ENCODE measurements at regions not wholly inside any gene's neighbourhood (a gene's known extent, or its start where the extent isn't known, plus 50 kb on each side); places are given as distances from the start of the nearest gene placed in this dataset.

DNA sequence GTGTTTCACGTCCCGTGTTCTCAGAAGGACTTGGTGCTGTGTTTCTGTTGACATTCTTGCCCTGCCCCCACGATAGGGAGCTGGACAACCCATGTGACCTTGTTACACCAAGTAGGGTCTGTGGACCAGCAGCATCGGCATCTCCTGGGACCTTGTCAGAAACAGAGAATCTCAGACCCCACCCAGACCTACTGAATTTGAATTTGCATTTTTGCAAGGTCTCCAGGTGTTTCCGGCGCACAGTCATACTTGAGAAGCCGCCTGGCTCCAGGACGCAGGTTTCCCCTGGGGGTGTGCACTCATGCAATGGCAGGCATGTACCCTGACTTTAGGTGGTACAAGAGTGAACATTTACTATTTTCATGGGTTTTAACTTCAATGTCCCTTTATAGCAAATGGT is 117.9 kb downstream of the TLE3 start:
- Mint-ChIP-seq H3K4me1 (peaks cover 0 to 4% of the 10 kb centered on the region in 2 donors), H3K27me3 (ENCODE audit: low read depth in 2 of 2) (peaks cover 45 to 64% of the 10 kb centered on the region in 2 donors), H3K36me3 (no peaks in the 10 kb centered on the region), H3K27ac (no peak overlapping the region), H3K9me3 (no peaks in the 10 kb centered on the region), H3K4me3 (no peak overlapping the region)
- H3K27me3 ChIP-seq (ENCODE audit: control insufficient read depth, insufficient read depth, low read length) = peaks cover 2% of the 10 kb centered on the region
- no peak overlapping the region for H3K4me3 ChIP-seq (ENCODE audit: low read length)
- H3K27ac ChIP-seq (ENCODE audit: low read length) = peak overlapping the region; percentile 43
- no peaks in the 10 kb centered on the region for H3K9me3 ChIP-seq (ENCODE audit: control insufficient read depth, insufficient read depth, low read length)
- H3K4me1 ChIP-seq (ENCODE audit: control insufficient read depth, insufficient read depth, low read length) = no peaks in the 10 kb centered on the region
- DNase-seq (no peak), ATAC-seq (no peak)
- 82% methylated on average over 8 of the region's 8 CpGs for WGBS (ENCODE audit: insufficient coverage)
- intact Hi-C loops (cut with micrococcal nuclease) = no loop called here
- H3K36me3 ChIP-seq (ENCODE audit: control insufficient read depth, insufficient read depth, low read length) = no peaks in the 10 kb centered on the region
- TF ChIP-seq, protein P1, sequence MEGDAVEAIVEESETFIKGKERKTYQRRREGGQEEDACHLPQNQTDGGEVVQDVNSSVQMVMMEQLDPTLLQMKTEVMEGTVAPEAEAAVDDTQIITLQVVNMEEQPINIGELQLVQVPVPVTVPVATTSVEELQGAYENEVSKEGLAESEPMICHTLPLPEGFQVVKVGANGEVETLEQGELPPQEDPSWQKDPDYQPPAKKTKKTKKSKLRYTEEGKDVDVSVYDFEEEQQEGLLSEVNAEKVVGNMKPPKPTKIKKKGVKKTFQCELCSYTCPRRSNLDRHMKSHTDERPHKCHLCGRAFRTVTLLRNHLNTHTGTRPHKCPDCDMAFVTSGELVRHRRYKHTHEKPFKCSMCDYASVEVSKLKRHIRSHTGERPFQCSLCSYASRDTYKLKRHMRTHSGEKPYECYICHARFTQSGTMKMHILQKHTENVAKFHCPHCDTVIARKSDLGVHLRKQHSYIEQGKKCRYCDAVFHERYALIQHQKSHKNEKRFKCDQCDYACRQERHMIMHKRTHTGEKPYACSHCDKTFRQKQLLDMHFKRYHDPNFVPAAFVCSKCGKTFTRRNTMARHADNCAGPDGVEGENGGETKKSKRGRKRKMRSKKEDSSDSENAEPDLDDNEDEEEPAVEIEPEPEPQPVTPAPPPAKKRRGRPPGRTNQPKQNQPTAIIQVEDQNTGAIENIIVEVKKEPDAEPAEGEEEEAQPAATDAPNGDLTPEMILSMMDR (IDR thresholded peaks at IDR 0.05) = no peak

DNA sequence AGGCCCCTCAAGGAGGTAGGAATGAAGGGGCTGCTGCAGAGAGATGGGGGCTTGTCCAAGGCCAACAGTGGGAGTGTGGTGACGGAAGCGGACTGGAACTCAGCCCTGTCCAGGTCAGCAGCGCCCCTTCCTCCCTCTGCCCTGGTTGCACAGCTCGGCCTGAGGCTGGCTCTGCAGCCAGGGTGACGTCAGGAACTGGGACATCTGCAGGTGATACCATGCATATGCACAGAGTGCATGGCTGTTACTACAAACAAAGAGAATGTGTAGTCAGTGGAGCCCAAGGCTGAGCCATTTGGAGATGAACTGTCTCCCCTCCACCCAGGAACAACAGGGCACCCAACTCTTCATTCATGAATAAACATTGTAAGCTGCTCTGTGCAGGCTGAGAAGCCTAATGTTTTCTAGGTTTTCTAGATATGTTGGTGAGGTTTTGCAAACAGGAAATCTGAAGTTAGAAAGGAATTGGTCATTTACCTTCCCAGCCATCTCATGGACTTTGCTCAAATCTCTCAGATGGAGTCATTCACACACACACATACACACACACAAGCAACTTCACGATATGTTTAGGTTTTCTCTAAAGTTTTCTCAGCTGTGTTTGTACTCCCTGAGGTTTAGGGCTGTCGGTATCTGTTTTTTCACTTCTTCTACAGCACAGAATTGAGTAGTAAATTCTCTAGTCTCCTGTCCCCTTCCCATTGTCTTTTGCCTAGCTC is 117.2 kb downstream of the TLE3 start:
- no peak overlapping the region for H3K4me3 Mint-ChIP-seq
- no peaks in the 10 kb centered on the region for H3K36me3 Mint-ChIP-seq
- H3K9me3 Mint-ChIP-seq = no peaks in the 10 kb centered on the region
- WGBS (ENCODE audit: insufficient coverage) = 81% methylated on average over 7 of the region's 7 CpGs
- peaks cover 43 to 58% of the 10 kb centered on the region in 2 donors for H3K27me3 Mint-ChIP-seq (ENCODE audit: low read depth in 2 of 2)
- H3K36me3 ChIP-seq (ENCODE audit: control insufficient read depth, insufficient read depth, low read length) = no peaks in the 10 kb centered on the region
- DNase-seq = no peak
- no peaks in the 10 kb centered on the region for H3K9me3 ChIP-seq (ENCODE audit: control insufficient read depth, insufficient read depth, low read length)
- no peak for ATAC-seq
- H3K27ac Mint-ChIP-seq = no peak overlapping the region
- peaks cover 0 to 4% of the 10 kb centered on the region in 2 donors for H3K4me1 Mint-ChIP-seq
- H3K27ac ChIP-seq (ENCODE audit: low read length) = peak overlapping the region; percentile 4
- TF ChIP-seq, protein P1 (IDR thresholded peaks at IDR 0.05) = no peak
- H3K4me1 ChIP-seq (ENCODE audit: control insufficient read depth, insufficient read depth, low read length) = no peaks in the 10 kb centered on the region
- intact Hi-C loops (cut with micrococcal nuclease) = no loop called here
- no peak overlapping the region for H3K4me3 ChIP-seq (ENCODE audit: low read length)
- no peaks in the 10 kb centered on the region for H3K27me3 ChIP-seq (ENCODE audit: control insufficient read depth, insufficient read depth, low read length)

DNA sequence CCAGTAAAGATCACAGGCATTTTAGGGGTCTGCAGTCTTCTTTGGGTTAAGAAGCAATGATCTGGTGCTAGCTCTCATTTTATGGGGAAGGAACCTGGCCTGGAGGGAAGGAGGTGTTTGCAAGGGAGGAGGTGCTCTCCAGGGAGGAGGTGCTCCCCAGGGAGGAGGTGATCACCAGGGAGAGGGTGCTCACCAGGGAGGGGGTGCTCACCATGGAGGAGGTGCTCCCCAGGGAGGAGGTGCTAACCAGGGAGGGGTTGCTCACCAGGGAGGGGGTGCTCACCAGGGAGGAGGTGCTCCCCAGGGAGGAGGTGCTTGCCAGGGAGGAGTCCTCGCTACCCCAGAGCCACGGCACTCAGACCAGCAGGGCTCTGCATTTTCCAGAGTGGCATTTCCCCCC is 115.7 kb downstream of the TLE3 start:
- no peak for DNase-seq
- H3K4me3 Mint-ChIP-seq = no peak overlapping the region
- TF ChIP-seq, protein P1 (IDR thresholded peaks at IDR 0.05) = no peak
- no peak for ATAC-seq
- no peaks in the 10 kb centered on the region for H3K9me3 Mint-ChIP-seq
- no peaks in the 10 kb centered on the region for H3K9me3 ChIP-seq (ENCODE audit: control insufficient read depth, insufficient read depth, low read length)
- no peaks in the 10 kb centered on the region for H3K36me3 Mint-ChIP-seq
- no peak overlapping the region for H3K27ac ChIP-seq (ENCODE audit: low read length)
- no peak overlapping the region for H3K27ac Mint-ChIP-seq
- H3K36me3 ChIP-seq (ENCODE audit: control insufficient read depth, insufficient read depth, low read length) = no peaks in the 10 kb centered on the region
- peaks cover 35 to 54% of the 10 kb centered on the region in 2 donors for H3K27me3 Mint-ChIP-seq (ENCODE audit: low read depth in 2 of 2)
- peaks cover 0 to 4% of the 10 kb centered on the region in 2 donors for H3K4me1 Mint-ChIP-seq
- no peaks in the 10 kb centered on the region for H3K27me3 ChIP-seq (ENCODE audit: control insufficient read depth, insufficient read depth, low read length)
- H3K4me3 ChIP-seq (ENCODE audit: low read length) = no peak overlapping the region
- WGBS (ENCODE audit: insufficient coverage) = 75% methylated on average over 2 of the region's 2 CpGs
- H3K4me1 ChIP-seq (ENCODE audit: control insufficient read depth, insufficient read depth, low read length) = no peaks in the 10 kb centered on the region
- intact Hi-C loops (cut with micrococcal nuclease) = no loop called here
